Endothelial cell of umbilical vein (primary cell): ENCODE measurements at regions not wholly inside any gene's neighbourhood (a gene's known extent, or its start where the extent isn't known, plus 50 kb on each side); places are given as distances from the start of the nearest gene placed in this dataset.

Experiments used
- BruUV-seq: library from RNA; stranded (reverse); fragments of 400-500 nt; replicated peaks from 2 replicates; lab custom pipeline; 2021; lab: Mats Ljungman, UMichigan
- CTCF ChIA-PET: fragments of 300-600, 350-600 bp; sonication (Branson Sonifier 250); formaldehyde crosslinking; loops from one replicate; lab custom pipeline; 2021; ENCODE audit warnings: antibody characterized with exemption, inconsistent platforms; lab: Charles Lee
- POLR2A ChIA-PET: fragments of 300-600, 350-600 bp; sonication (Branson Sonifier 250); formaldehyde crosslinking; loops from one replicate; lab custom pipeline; 2021; ENCODE audit warnings: antibody characterized with exemption, inconsistent platforms; lab: Charles Lee
- DNase-seq: peaks from one replicate; pipeline ENCODE4 v3.0.0-alpha.2; 2011; ENCODE audit warnings: low read depth, low spot score
- FAIRE-seq: peaks from 2 replicates; lab custom pipeline; 2011; peaks lifted over from hg19 to GRCh38; lab: Jason Lieb, UNC
- H2AFZ ChIP-seq: 2 replicates; pipeline ENCODE4 v1.6.0; 2012; ENCODE audit warnings: low read depth, low read length, control low read depth, inconsistent platforms
- H3K27ac ChIP-seq: 2 replicates; pipeline ENCODE4 v1.5.1; 2011; ENCODE audit warnings: low read depth, mild to moderate bottlenecking, control low read depth, low read length, moderate library complexity; ENCODE audit not compliant: insufficient read depth
- H3K27me3 ChIP-seq, 2 experiments: 2 replicates each; pipeline versions ENCODE4 v1.6.0 to v1.6.1; 2011; ENCODE audit warnings: low read length in 2 of 2, mixed read lengths in 1 of 2; ENCODE audit not compliant: control insufficient read depth in 2 of 2, insufficient read depth in 2 of 2
- H3K36me3 ChIP-seq, 2 experiments: 2 replicates in 1 of 2; 3 replicates in 1 of 2; pipeline ENCODE4 v1.5.1; 2011; ENCODE audit warnings: low read length in 2 of 2, mild to moderate bottlenecking in 1 of 2, moderate library complexity in 1 of 2; ENCODE audit not compliant: control insufficient read depth in 2 of 2, insufficient read depth in 2 of 2; ENCODE audit errors: extremely low read depth in 1 of 2
- H3K4me1 ChIP-seq: 3 replicates; pipeline ENCODE4 v1.5.1; 2011; ENCODE audit warnings: mild to moderate bottlenecking, low read length; ENCODE audit not compliant: control insufficient read depth, insufficient read depth; ENCODE audit errors: extremely low read depth
- H3K4me2 ChIP-seq: 2 replicates; pipeline ENCODE4 v1.6.1; 2011; ENCODE audit warnings: low read length, control low read depth, mixed read lengths; ENCODE audit not compliant: insufficient read depth
- H3K4me3 ChIP-seq, 3 experiments: fragments of 200-600 bp in 1 of 3; sonication (generic), shearing (Covaris generic) in 1 of 3; replicated peaks in 1 of 3; 2 replicates each; pipeline ENCODE4 v1.5.1; 2011 to 2016; ENCODE audit warnings: control low read depth in 3 of 3, low read length in 3 of 3, mild to moderate bottlenecking in 2 of 3, inconsistent platforms in 1 of 3, low read depth in 1 of 3, moderate library complexity in 1 of 3; ENCODE audit not compliant: insufficient read depth in 1 of 3
- H3K79me2 ChIP-seq: 2 replicates; pipeline ENCODE4 v1.6.0; 2012; ENCODE audit warnings: low read length, inconsistent platforms; ENCODE audit not compliant: control insufficient read depth, insufficient read depth
- H3K9ac ChIP-seq: replicated peaks from 2 replicates; pipeline ENCODE3; 2011; ENCODE audit warnings: low read length, control low read depth; ENCODE audit not compliant: insufficient read depth; ENCODE audit errors: extremely low read depth
- H3K9me1 ChIP-seq: replicated peaks from 3 replicates; pipeline ENCODE4 v1.6.0; 2011; ENCODE audit warnings: mild to moderate bottlenecking, low read length; ENCODE audit not compliant: control insufficient read depth, insufficient read depth; ENCODE audit errors: extremely low read depth
- H3K9me3 ChIP-seq: replicated peaks from 2 replicates; pipeline ENCODE4 v1.5.1; 2012; ENCODE audit warnings: low read length, inconsistent platforms; ENCODE audit not compliant: control insufficient read depth, insufficient read depth
- H4K20me1 ChIP-seq: replicated peaks from 2 replicates; pipeline ENCODE3; 2011; ENCODE audit warnings: mild to moderate bottlenecking, low read length; ENCODE audit not compliant: control insufficient read depth, insufficient read depth; ENCODE audit errors: extremely low read depth
- CTCF ChIP-seq, 2 donors: IDR thresholded peaks; 1 replicate in 1 of 2; 2 replicates in 1 of 2; pipeline ENCODE4 v1.5.1; 2011; ENCODE audit warnings: low read length in 2 of 2, mild to moderate bottlenecking in 2 of 2, moderate library complexity in 2 of 2, control low read depth in 1 of 2, inconsistent platforms in 1 of 2, low read depth in 1 of 2; ENCODE audit not compliant: insufficient read depth in 1 of 2; ENCODE audit errors: extremely low read depth in 1 of 2
- EZH2 ChIP-seq: IDR thresholded peaks from 2 replicates; pipeline ENCODE4 v1.6.1; 2012; ENCODE audit warnings: borderline replicate concordance, low read depth, mild to moderate bottlenecking, moderate library complexity, low read length, inconsistent platforms; ENCODE audit not compliant: severe bottlenecking
- FOS ChIP-seq: IDR thresholded peaks from 2 replicates; pipeline ENCODE4 v1.6.1; 2011; ENCODE audit warnings: mild to moderate bottlenecking, low read length, moderate library complexity, borderline replicate concordance; ENCODE audit not compliant: insufficient read depth
- GATA2 ChIP-seq: IDR thresholded peaks from 2 replicates; pipeline ENCODE4 v1.7.0; 2011; ENCODE audit warnings: low read depth, mild to moderate bottlenecking, moderate library complexity, mixed read lengths, low read length; ENCODE audit not compliant: insufficient read length, insufficient read depth
- JUN ChIP-seq: IDR thresholded peaks from 2 replicates; pipeline ENCODE4 v1.6.1; 2011; ENCODE audit warnings: borderline replicate concordance, low read depth; ENCODE audit not compliant: insufficient read length, insufficient read depth
- MYC ChIP-seq: IDR thresholded peaks from one replicate; pipeline ENCODE4 v1.6.1; 2011; ENCODE audit warnings: mild to moderate bottlenecking, low read depth, low read length
- POLR2A ChIP-seq: IDR thresholded peaks from 2 replicates; pipeline ENCODE4 v1.6.1; 2012; ENCODE audit warnings: low read depth, mild to moderate bottlenecking, control low read depth, low read length
- POLR2AphosphoS5 ChIP-seq: IDR thresholded peaks from 2 replicates; pipeline ENCODE4 v1.6.1; 2012; ENCODE audit warnings: low read depth, mild to moderate bottlenecking, control low read depth, low read length, moderate library complexity; ENCODE audit not compliant: insufficient read depth
- dilution Hi-C: fragments of 300-500 bp; cut with MboI; formaldehyde crosslinking; loops from one replicate; pipeline ENCODE4 v1.15.0; 2019; ENCODE audit warnings: low sequenced_read_pairs; ENCODE audit not compliant: extremely low pct_ligation_motif_present
- intact Hi-C: fragments of 100-400 bp; cut with micrococcal nuclease; formaldehyde crosslinking; loops from one replicate; pipeline ENCODE4 v1.10.0; 2022
- TF ChIP-seq, protein P1 (sequence below): IDR thresholded peaks from 2 replicates; pipeline ENCODE4 v1.6.1; 2011; ENCODE audit not compliant: insufficient read depth, insufficient read length

DNA sequence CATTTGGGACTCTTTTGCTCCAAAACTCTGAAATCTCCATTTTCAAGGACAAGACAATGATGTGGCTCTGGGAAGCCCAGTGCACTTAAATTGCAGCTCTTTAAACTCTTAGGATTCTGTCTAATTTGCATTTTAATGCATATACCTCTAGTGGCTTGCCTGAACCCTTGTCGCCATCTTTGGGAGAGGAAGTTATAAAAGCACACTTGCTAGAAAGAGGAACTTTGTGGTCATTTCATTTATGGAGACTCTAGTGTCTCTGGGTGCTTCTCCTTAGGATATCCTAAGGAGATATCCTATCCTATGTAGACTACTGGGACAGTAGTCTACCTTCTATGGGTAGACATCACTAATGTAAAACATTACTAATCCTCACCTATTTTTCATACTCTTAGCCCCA, 77.3 kb upstream of the SLC1A3 start:
- no peak overlapping the region for H3K4me2 ChIP-seq
- FAIRE-seq = no peak
- H3K27me3 ChIP-seq = no peaks in the 10 kb centered on the region
- H4K20me1 ChIP-seq = no peaks in the 10 kb centered on the region
- H3K9ac ChIP-seq = no peak overlapping the region
- no TSS peak for BruUV-seq
- no peaks in the 10 kb centered on the region for H3K79me2 ChIP-seq
- dilution Hi-C loops (no loop called here), intact Hi-C loops (no loop called here)
- H3K9me1 ChIP-seq = no peaks in the 10 kb centered on the region
- no peak overlapping the region for H3K27ac ChIP-seq
- DNase-seq = no peak
- H3K4me3 ChIP-seq = no peak overlapping the region
- H3K9me3 ChIP-seq = no peaks in the 10 kb centered on the region
- TF ChIP-seq GATA2 (no peak), EZH2 (no peak), CTCF (IDR thresholded peaks at IDR 0.05; ENCODE audit: extremely low read depth in 1 of 2, insufficient read depth in 1 of 2, low read depth in 1 of 2, low read length in 2 of 2) (no peak)
- no peak overlapping the region for H2AFZ ChIP-seq
- ChIA-PET CTCF (interaction anchor here (0.6 kb wide), 1 partner anchor 294 kb away, joined by 3 read pairs; no protein-coding TSS in a partner anchor), POLR2A (no interaction called here)
- no peaks in the 10 kb centered on the region for H3K4me1 ChIP-seq
- no peaks in the 10 kb centered on the region for H3K36me3 ChIP-seq

DNA sequence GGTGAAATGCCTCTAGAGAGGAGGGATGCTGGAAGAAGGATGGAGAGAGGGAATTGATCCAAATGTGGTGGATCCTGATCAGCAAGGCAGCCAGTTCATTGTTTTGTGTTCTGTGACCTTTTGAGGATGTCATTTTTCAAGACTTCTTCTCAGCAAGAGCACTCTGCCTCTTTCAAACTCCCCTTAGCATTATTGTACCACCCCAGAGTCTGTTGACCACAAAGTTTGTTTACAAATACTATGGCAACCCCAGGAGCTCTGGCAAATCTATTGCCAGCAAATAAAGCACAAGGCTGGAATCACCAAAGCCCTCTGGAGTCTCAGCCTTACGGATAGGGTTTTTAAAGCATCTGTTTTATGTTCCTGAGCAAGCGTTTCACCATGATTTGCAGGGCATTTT, 76.2 kb upstream of the SLC1A3 start:
- no peaks in the 10 kb centered on the region for H4K20me1 ChIP-seq
- CTCF ChIA-PET = no interaction called here
- POLR2A ChIA-PET = no interaction called here
- no peaks in the 10 kb centered on the region for H3K4me1 ChIP-seq
- dilution Hi-C loops = no loop called here
- peaks cover 0 to 1% of the 10 kb centered on the region in 2 experiments for H3K27me3 ChIP-seq
- no peak overlapping the region for H3K4me2 ChIP-seq
- H3K9me3 ChIP-seq = no peaks in the 10 kb centered on the region
- H3K4me3 ChIP-seq = no peak overlapping the region
- H3K9me1 ChIP-seq = no peaks in the 10 kb centered on the region
- H3K27ac ChIP-seq = no peak overlapping the region
- BruUV-seq = no TSS peak
- no peak for TF ChIP-seq MYC
- TF ChIP-seq GATA2 = no peak
- TF ChIP-seq POLR2AphosphoS5 = no peak
- TF ChIP-seq EZH2 = no peak
- TF ChIP-seq, protein P1, sequence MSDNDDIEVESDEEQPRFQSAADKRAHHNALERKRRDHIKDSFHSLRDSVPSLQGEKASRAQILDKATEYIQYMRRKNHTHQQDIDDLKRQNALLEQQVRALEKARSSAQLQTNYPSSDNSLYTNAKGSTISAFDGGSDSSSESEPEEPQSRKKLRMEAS = no peak
- TF ChIP-seq POLR2A = no peak
- no peak for TF ChIP-seq FOS
- TF ChIP-seq JUN = no peak
- no peak for TF ChIP-seq CTCF (IDR thresholded peaks at IDR 0.05; ENCODE audit: extremely low read depth in 1 of 2, insufficient read depth in 1 of 2, low read depth in 1 of 2, low read length in 2 of 2)
- H3K79me2 ChIP-seq = no peaks in the 10 kb centered on the region
- no peak overlapping the region for H2AFZ ChIP-seq
- H3K36me3 ChIP-seq = no peaks in the 10 kb centered on the region
- FAIRE-seq (no peak), DNase-seq (no peak)
- no peak overlapping the region for H3K9ac ChIP-seq
- intact Hi-C loops = no loop called here
